NB4 (cell line): ENCODE measurements at regions not wholly inside any gene's neighbourhood (a gene's known extent, or its start where the extent isn't known, plus 50 kb on each side); places are given as distances from the start of the nearest gene placed in this dataset.

Source experiments
- CTCF ChIP-seq: IDR thresholded peaks from one replicate; pipeline ENCODE4 v1.5.1; 2012; ENCODE audit warnings: low read depth, low read length
- MYC ChIP-seq: IDR thresholded peaks from 2 replicates; pipeline ENCODE4 v1.6.1; 2011; ENCODE audit warnings: low read depth, low read length
- POLR2A ChIP-seq: IDR thresholded peaks from 2 replicates; pipeline ENCODE4 v1.6.1; 2011; ENCODE audit warnings: mild to moderate bottlenecking; ENCODE audit not compliant: insufficient read length; ENCODE audit errors: extremely low read depth

GRCh38 chr17:17411692-17412091, 65.1 kb upstream of the MED9 start:
- TF ChIP-seq POLR2A (no peak), CTCF (no peak), MYC (no peak)
